ENCODE measurements at regions not wholly inside any gene's neighbourhood (a gene's known extent, or its start where the extent isn't known, plus 50 kb on each side); places are given as distances from the start of the nearest gene placed in this dataset.

- no peaks in the 10 kb centered on the region for H3K9me3 ChIP-seq (replicated peaks; ENCODE audit: control insufficient read depth, insufficient read depth, low read length)
- intact Hi-C loops (cut with micrococcal nuclease) = no loop called here
- H3K4me1 ChIP-seq (ENCODE audit: control insufficient read depth, extremely low read depth, insufficient read depth, low read length) = no peaks in the 10 kb centered on the region
- dilution Hi-C loops (cut with MboI; ENCODE audit: extremely low pct_ligation_motif_present, low sequenced_read_pairs) = no loop called here
- H3K9ac ChIP-seq (replicated peaks; ENCODE audit: extremely low read depth, insufficient read depth, low read length) = no peak overlapping the region
- FAIRE-seq (no peak), DNase-seq (ENCODE audit: low read depth, low spot score) (no peak)
- no TSS peak for BruUV-seq (replicated peaks)
- no peaks in the 10 kb centered on the region for H3K36me3 ChIP-seq (ENCODE audit: control insufficient read depth in 2 of 2, extremely low read depth in 1 of 2, insufficient read depth in 2 of 2, low read length in 2 of 2)
- peaks cover 0 to 3% of the 10 kb centered on the region in 2 experiments for H3K27me3 ChIP-seq (ENCODE audit: control insufficient read depth in 2 of 2, insufficient read depth in 2 of 2, low read length in 2 of 2)
- POLR2A ChIA-PET = no interaction called here
- no peaks in the 10 kb centered on the region for H4K20me1 ChIP-seq (replicated peaks; ENCODE audit: control insufficient read depth, extremely low read depth, insufficient read depth, low read length)
- TF ChIP-seq JUN (IDR thresholded peaks at IDR 0.05; ENCODE audit: borderline replicate concordance, insufficient read depth, insufficient read length, low read depth) = no peak
- TF ChIP-seq EZH2 (IDR thresholded peaks at IDR 0.05; ENCODE audit: borderline replicate concordance, low read depth, low read length, severe bottlenecking) = no peak
- TF ChIP-seq GATA2 (IDR thresholded peaks at IDR 0.05; ENCODE audit: insufficient read depth, insufficient read length, low read depth, low read length) = no peak
- no peak for TF ChIP-seq POLR2A (IDR thresholded peaks at IDR 0.05; ENCODE audit: low read depth, low read length)
- no peaks in the 10 kb centered on the region for H3K9me1 ChIP-seq (replicated peaks; ENCODE audit: control insufficient read depth, extremely low read depth, insufficient read depth, low read length)
- H3K79me2 ChIP-seq (ENCODE audit: control insufficient read depth, insufficient read depth, low read length) = no peaks in the 10 kb centered on the region
- no peak overlapping the region for H3K27ac ChIP-seq (ENCODE audit: insufficient read depth, low read depth, low read length)
- no peak overlapping the region for H2AFZ ChIP-seq (ENCODE audit: low read depth, low read length)
- CTCF ChIA-PET = interaction anchor here (1.3 kb wide), 1 partner anchor 90 kb away, joined by 3 read pairs; no protein-coding TSS in a partner anchor
- H3K4me3 ChIP-seq (replicated peaks in 1 of 3; ENCODE audit: insufficient read depth in 1 of 3, low read depth in 1 of 3, low read length in 3 of 3) = no peak overlapping the region
- H3K4me2 ChIP-seq (ENCODE audit: insufficient read depth, low read length) = no peak overlapping the region
These were observed 156.4 kb upstream of the PDE10A start for GRCh38 chr6:165819394-165819793.

GRCh38 chr6:165818200-165818599, 155.2 kb upstream of the PDE10A start:
- POLR2A ChIA-PET = no interaction called here
- dilution Hi-C loops (cut with MboI; ENCODE audit: extremely low pct_ligation_motif_present, low sequenced_read_pairs) = no loop called here
- no peak for TF ChIP-seq GATA2 (IDR thresholded peaks at IDR 0.05; ENCODE audit: insufficient read depth, insufficient read length, low read depth, low read length)
- TF ChIP-seq CTCF (IDR thresholded peaks at IDR 0.05; ENCODE audit: extremely low read depth in 1 of 2, insufficient read depth in 1 of 2, low read depth in 1 of 2, low read length in 2 of 2) = no peak
- TF ChIP-seq MYC (IDR thresholded peaks at IDR 0.05; ENCODE audit: low read depth, low read length) = no peak
- TF ChIP-seq EZH2 (IDR thresholded peaks at IDR 0.05; ENCODE audit: borderline replicate concordance, low read depth, low read length, severe bottlenecking) = no peak
- TF ChIP-seq JUN (IDR thresholded peaks at IDR 0.05; ENCODE audit: borderline replicate concordance, insufficient read depth, insufficient read length, low read depth) = no peak
- H3K9me3 ChIP-seq (replicated peaks; ENCODE audit: control insufficient read depth, insufficient read depth, low read length) = no peaks in the 10 kb centered on the region
- H4K20me1 ChIP-seq (replicated peaks; ENCODE audit: control insufficient read depth, extremely low read depth, insufficient read depth, low read length) = no peaks in the 10 kb centered on the region
- CTCF ChIA-PET = interaction anchor here (1.3 kb wide), 1 partner anchor 89 kb away, joined by 3 read pairs; no protein-coding TSS in a partner anchor
- no peak overlapping the region for H3K27ac ChIP-seq (ENCODE audit: insufficient read depth, low read depth, low read length)
- intact Hi-C loops (cut with micrococcal nuclease) = no loop called here
- no peaks in the 10 kb centered on the region for H3K36me3 ChIP-seq (ENCODE audit: control insufficient read depth in 2 of 2, extremely low read depth in 1 of 2, insufficient read depth in 2 of 2, low read length in 2 of 2)
- DNase-seq (ENCODE audit: low read depth, low spot score) (no peak), FAIRE-seq (no peak)
- no TSS peak for BruUV-seq (replicated peaks)
- peaks cover 0 to 3% of the 10 kb centered on the region in 2 experiments for H3K27me3 ChIP-seq (ENCODE audit: control insufficient read depth in 2 of 2, insufficient read depth in 2 of 2, low read length in 2 of 2)
- H2AFZ ChIP-seq (ENCODE audit: low read depth, low read length) = no peak overlapping the region
- no peaks in the 10 kb centered on the region for H3K9me1 ChIP-seq (replicated peaks; ENCODE audit: control insufficient read depth, extremely low read depth, insufficient read depth, low read length)
- no peaks in the 10 kb centered on the region for H3K79me2 ChIP-seq (ENCODE audit: control insufficient read depth, insufficient read depth, low read length)
- H3K4me1 ChIP-seq (ENCODE audit: control insufficient read depth, extremely low read depth, insufficient read depth, low read length) = no peaks in the 10 kb centered on the region
- no peak overlapping the region for H3K4me3 ChIP-seq (replicated peaks in 1 of 3; ENCODE audit: insufficient read depth in 1 of 3, low read depth in 1 of 3, low read length in 3 of 3)
- H3K9ac ChIP-seq (replicated peaks; ENCODE audit: extremely low read depth, insufficient read depth, low read length) = no peak overlapping the region
- H3K4me2 ChIP-seq (ENCODE audit: insufficient read depth, low read length) = no peak overlapping the region

Measured in endothelial cell of umbilical vein (primary cell).